ENCODE measurements at regions not wholly inside any gene's neighbourhood (a gene's known extent, or its start where the extent isn't known, plus 50 kb on each side); places are given as distances from the start of the nearest gene placed in this dataset.

DNA sequence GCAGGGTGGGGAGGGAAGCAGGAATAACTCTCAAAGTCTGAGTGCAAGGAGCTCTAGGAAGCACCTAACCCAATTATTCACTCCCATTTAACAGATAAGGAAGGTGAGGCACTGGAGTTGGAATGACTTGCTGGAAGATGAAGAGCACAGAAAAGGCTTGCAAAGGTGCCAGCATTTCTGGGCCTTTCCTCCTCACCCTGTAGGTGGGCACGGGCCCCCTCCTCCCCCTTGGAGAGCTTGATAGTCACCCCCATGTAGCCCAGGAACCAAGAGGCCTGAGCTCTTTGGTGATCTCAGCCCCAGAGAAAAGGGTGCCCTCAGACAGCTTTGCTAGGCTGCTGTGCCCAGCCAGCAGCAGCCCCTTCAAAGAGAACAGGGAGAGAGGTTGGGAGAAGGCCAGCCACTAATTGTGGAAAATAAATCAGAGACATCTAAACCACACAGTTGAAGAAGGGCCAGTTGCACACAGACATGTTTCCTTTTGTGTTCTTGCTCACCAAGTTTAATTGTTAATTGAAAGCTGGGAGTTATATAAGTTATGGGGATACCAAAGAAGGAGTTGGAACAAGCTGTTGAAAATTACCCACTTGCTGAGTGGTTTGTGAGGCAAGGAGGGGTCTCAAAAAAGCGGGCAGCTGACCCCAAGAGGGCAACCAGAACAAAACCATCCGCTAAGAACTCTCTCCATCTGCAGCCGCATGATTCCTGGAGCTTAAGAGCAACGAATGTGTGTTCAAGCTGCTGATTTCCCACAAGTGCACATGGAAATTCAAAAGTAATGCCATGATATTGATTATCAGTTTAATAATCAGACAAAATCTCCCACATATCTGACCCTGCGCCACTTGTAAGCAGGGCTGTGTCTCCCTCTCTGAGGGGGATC lies 77.0 kb downstream of the MRPL14 start:
- TF ChIP-seq, protein P1, sequence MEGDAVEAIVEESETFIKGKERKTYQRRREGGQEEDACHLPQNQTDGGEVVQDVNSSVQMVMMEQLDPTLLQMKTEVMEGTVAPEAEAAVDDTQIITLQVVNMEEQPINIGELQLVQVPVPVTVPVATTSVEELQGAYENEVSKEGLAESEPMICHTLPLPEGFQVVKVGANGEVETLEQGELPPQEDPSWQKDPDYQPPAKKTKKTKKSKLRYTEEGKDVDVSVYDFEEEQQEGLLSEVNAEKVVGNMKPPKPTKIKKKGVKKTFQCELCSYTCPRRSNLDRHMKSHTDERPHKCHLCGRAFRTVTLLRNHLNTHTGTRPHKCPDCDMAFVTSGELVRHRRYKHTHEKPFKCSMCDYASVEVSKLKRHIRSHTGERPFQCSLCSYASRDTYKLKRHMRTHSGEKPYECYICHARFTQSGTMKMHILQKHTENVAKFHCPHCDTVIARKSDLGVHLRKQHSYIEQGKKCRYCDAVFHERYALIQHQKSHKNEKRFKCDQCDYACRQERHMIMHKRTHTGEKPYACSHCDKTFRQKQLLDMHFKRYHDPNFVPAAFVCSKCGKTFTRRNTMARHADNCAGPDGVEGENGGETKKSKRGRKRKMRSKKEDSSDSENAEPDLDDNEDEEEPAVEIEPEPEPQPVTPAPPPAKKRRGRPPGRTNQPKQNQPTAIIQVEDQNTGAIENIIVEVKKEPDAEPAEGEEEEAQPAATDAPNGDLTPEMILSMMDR (IDR thresholded peaks at IDR 0.05 in 4 of 5, conservative IDR thresholded peaks at IDR 0.05 in 1 of 5), result no peak
- no peak for TF ChIP-seq POLR2A (IDR thresholded peaks at IDR 0.05)
